Heart left ventricle (tissue), 13 donors: ENCODE measurements at regions not wholly inside any gene's neighbourhood (a gene's known extent, or its start where the extent isn't known, plus 50 kb on each side); places are given as distances from the start of the nearest gene placed in this dataset.

Experiments used
- POLR2A ChIP-seq, 2 donors: fragments of 450-650 bp; IDR thresholded peaks; one replicate each; pipeline ENCODE4 v1.6.1; 2017; ENCODE audit warnings: antibody characterized with exemption in 2 of 2, mild to moderate bottlenecking in 2 of 2, moderate library complexity in 2 of 2
- TF ChIP-seq, protein P1 (sequence below), 12 donors: fragments of 200-600 bp; sonication (generic) in 4 of 12; IDR thresholded peaks; one replicate each; pipeline versions ENCODE4 v1.5.0 to v1.8.0; 2018 to 2022; ENCODE audit warnings: antibody characterized with exemption in 12 of 12, mild to moderate bottlenecking in 5 of 12
- donor health status: ischemic (EF 13 %, LVEDD 7.1; RV severe dilation, severe dysfunction).
- donor health status: DM: no; HTN: yes; CAD: no.
- donor health status: DM: no; HTN: no; CAD: no.
- donor health status: ischemic (EF 25% LVEDD 6.9; RV normal size, moderate dysfunction).
- donor health status: ischemic (EF 25% LVEDD 5.7; RV mildly dilated, moderate dysfunction).
- donor health status: ischemic (EF 35%, LVEDD 5.7; RV mildly dilated, moderate dysfunction).
- donor health status: nonischemic (EF 11% LVEDD 7.7; RV severe dilation, severe dysfunction).
- donor health status: DM: yes; HTN: yes; CAD: no.
- donor health status: PGD.
- donor health status: ischemic (EF 29% LVEDD 5.4; RV normal size, mild dysfunction).
- donor health status: nonischemic (EF 23%, LVEDD 6.1; RV moderate dilation, normal function).

DNA sequence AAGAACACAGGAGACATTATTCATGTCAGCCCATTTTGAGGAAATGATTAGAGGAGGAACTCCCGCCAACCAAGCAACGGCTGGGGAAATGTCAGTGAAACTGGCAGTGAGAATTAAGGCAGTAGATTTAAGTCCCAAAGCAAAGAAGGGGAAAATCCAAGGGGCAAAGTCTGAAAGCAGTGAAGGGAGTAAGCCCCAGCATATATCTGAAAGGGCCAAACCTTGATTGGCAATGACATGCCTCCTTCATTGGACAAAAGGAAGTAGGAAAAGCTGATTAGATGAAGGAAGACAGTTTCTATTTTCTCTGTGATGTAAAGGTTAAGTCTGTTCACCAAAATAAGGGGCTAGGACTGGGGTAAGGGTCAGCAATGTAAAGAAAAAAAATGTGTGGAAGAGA is 190.3 kb downstream of the RNF144B start:
- TF ChIP-seq, protein P1, sequence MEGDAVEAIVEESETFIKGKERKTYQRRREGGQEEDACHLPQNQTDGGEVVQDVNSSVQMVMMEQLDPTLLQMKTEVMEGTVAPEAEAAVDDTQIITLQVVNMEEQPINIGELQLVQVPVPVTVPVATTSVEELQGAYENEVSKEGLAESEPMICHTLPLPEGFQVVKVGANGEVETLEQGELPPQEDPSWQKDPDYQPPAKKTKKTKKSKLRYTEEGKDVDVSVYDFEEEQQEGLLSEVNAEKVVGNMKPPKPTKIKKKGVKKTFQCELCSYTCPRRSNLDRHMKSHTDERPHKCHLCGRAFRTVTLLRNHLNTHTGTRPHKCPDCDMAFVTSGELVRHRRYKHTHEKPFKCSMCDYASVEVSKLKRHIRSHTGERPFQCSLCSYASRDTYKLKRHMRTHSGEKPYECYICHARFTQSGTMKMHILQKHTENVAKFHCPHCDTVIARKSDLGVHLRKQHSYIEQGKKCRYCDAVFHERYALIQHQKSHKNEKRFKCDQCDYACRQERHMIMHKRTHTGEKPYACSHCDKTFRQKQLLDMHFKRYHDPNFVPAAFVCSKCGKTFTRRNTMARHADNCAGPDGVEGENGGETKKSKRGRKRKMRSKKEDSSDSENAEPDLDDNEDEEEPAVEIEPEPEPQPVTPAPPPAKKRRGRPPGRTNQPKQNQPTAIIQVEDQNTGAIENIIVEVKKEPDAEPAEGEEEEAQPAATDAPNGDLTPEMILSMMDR (IDR thresholded peaks at IDR 0.05) = no peak
- no peak for TF ChIP-seq POLR2A (IDR thresholded peaks at IDR 0.05)
